WTC11 (cell line): ENCODE measurements at regions not wholly inside any gene's neighbourhood (a gene's known extent, or its start where the extent isn't known, plus 50 kb on each side); places are given as distances from the start of the nearest gene placed in this dataset.

Experiments
- ATAC-seq: fragments of 200-7000 bp; cut with Tn5 transposase; 2 replicates; pipeline ENCODE4 v1.10.0; 2021; ENCODE audit warnings: mild to moderate bottlenecking, moderate library complexity
- CTCF ChIA-PET: fragments of 300-600 bp; sonication (Branson Sonifier 250); formaldehyde crosslinking; loops from one replicate; lab custom pipeline; 2021; ENCODE audit warnings: antibody characterized with exemption; lab: Charles Lee
- POLR2A ChIA-PET: fragments of 350-600 bp; sonication (Branson Sonifier 250); formaldehyde crosslinking; loops from one replicate; lab custom pipeline; 2021; ENCODE audit warnings: antibody characterized with exemption; lab: Charles Lee
- DNase-seq: peaks from one replicate; pipeline ENCODE4 v3.0.0; 2021; ENCODE audit warnings: low spot score
- H3K27ac Mint-ChIP-seq: 2 replicates; pipeline ENCODE4 v1.8.0; 2021; ENCODE audit warnings: mixed read lengths
- H3K27me3 Mint-ChIP-seq: 2 replicates; pipeline ENCODE4 v1.8.0; 2021; ENCODE audit warnings: low read depth, mild to moderate bottlenecking, moderate library complexity, mixed read lengths
- H3K36me3 Mint-ChIP-seq: 2 replicates; pipeline ENCODE4 v1.8.0; 2021; ENCODE audit warnings: mixed read lengths
- H3K4me1 Mint-ChIP-seq: 2 replicates; pipeline ENCODE4 v1.8.0; 2022; ENCODE audit warnings: mixed read lengths
- H3K4me3 Mint-ChIP-seq: 2 replicates; pipeline ENCODE4 v1.8.0; 2021; ENCODE audit warnings: mild to moderate bottlenecking, moderate library complexity, mixed read lengths
- H3K9me3 Mint-ChIP-seq: 2 replicates; pipeline ENCODE4 v1.8.0; 2021; ENCODE audit warnings: mixed read lengths
- ELF4 ChIP-seq: sonication (generic); formaldehyde crosslinking; IDR thresholded peaks from 2 replicates; pipeline ENCODE4 v1.8.1; 2022; ENCODE audit warnings: low read depth, mild to moderate bottlenecking, moderate library complexity, missing genetic modification reagents
- JUN ChIP-seq: sonication (generic); formaldehyde crosslinking; IDR thresholded peaks from 2 replicates; pipeline ENCODE4 v1.8.0; 2023; ENCODE audit warnings: mild to moderate bottlenecking, missing genetic modification reagents
- SMAD4 ChIP-seq: sonication (generic); formaldehyde crosslinking; IDR thresholded peaks from 2 replicates; pipeline ENCODE4 v1.8.0; 2022; ENCODE audit warnings: mild to moderate bottlenecking, missing genetic modification reagents
- SP1 ChIP-seq: sonication (generic); formaldehyde crosslinking; conservative IDR thresholded peaks from 2 replicates; pipeline ENCODE4 v1.8.1; 2022; ENCODE audit warnings: missing genetic modification reagents
- ZNF121 ChIP-seq: sonication (generic); formaldehyde crosslinking; IDR thresholded peaks from 2 replicates; pipeline ENCODE4 v1.8.0; 2023; ENCODE audit warnings: missing genetic modification reagents
- ZNF138 ChIP-seq: sonication (generic); formaldehyde crosslinking; conservative IDR thresholded peaks from 2 replicates; pipeline ENCODE4 v1.8.1; 2022; ENCODE audit warnings: mild to moderate bottlenecking, moderate library complexity, missing genetic modification reagents
- ZNF671 ChIP-seq: fragments of 250-450 bp; sonication (Bioruptor Pico); IDR thresholded peaks from 2 replicates; pipeline ENCODE4 v1.8.0; 2021; ENCODE audit warnings: mild to moderate bottlenecking
- TF ChIP-seq, protein P1 (sequence below): sonication (generic); formaldehyde crosslinking; IDR thresholded peaks from 2 replicates; pipeline ENCODE4 v1.8.1; 2023; ENCODE audit warnings: mild to moderate bottlenecking, missing genetic modification reagents, moderate library complexity
- TF ChIP-seq, protein P2 (sequence below): sonication (generic); formaldehyde crosslinking; IDR thresholded peaks from 2 replicates; pipeline ENCODE4 v1.8.0; 2022; ENCODE audit warnings: missing genetic modification reagents
- TF ChIP-seq, protein P3 (sequence below): fragments of 250-450 bp; sonication (Bioruptor Pico); IDR thresholded peaks from 2 replicates; pipeline ENCODE4 v1.9.0; 2021; ENCODE audit warnings: moderate library complexity, mild to moderate bottlenecking, inconsistent platforms, borderline replicate concordance
- TF ChIP-seq, protein P4 (sequence below): fragments of 250-450 bp; sonication (Bioruptor Pico); IDR thresholded peaks from 2 replicates; pipeline ENCODE4 v1.9.0; 2021; ENCODE audit warnings: mild to moderate bottlenecking
- TF ChIP-seq, protein P5 (sequence below): fragments of 250-450 bp; sonication (Bioruptor Pico); IDR thresholded peaks from 2 replicates; pipeline ENCODE4 v1.9.0; 2021; ENCODE audit warnings: mild to moderate bottlenecking, borderline replicate concordance
- TF ChIP-seq, protein P6 (sequence below): sonication (generic); formaldehyde crosslinking; IDR thresholded peaks from 2 replicates; pipeline ENCODE4 v1.8.1; 2023; ENCODE audit warnings: mild to moderate bottlenecking, missing genetic modification reagents
- TF ChIP-seq, protein P7 (sequence below): sonication (generic); formaldehyde crosslinking; conservative IDR thresholded peaks from 2 replicates; pipeline ENCODE4 v1.8.1; 2023; ENCODE audit warnings: mild to moderate bottlenecking, low read depth, missing genetic modification reagents, moderate library complexity
- TF ChIP-seq, protein P8 (sequence below): sonication (generic); formaldehyde crosslinking; IDR thresholded peaks from 2 replicates; pipeline ENCODE4 v1.8.0; 2023; ENCODE audit warnings: missing genetic modification reagents, mild to moderate bottlenecking, borderline replicate concordance

DNA sequence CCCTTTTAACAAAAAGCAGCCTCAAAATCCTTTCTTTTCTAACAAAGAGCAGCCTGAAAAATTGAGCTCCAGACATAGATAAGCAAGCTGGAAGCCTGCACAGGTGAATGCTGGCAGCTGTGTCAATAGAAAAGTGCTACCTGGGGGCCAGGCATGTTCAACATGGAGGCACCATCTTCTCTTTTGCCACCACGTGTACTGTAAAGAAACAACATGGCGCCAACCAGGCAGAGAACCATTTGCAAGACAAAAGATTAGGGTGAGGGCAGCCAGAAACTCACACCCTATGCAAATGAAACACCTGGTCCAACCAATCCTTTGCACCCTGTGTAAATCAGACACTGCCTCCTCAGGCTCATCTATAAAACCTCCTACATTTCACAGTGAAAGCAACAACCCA is 96.0 kb downstream of the ACTL7B start (continued):
- TF ChIP-seq, protein P1, sequence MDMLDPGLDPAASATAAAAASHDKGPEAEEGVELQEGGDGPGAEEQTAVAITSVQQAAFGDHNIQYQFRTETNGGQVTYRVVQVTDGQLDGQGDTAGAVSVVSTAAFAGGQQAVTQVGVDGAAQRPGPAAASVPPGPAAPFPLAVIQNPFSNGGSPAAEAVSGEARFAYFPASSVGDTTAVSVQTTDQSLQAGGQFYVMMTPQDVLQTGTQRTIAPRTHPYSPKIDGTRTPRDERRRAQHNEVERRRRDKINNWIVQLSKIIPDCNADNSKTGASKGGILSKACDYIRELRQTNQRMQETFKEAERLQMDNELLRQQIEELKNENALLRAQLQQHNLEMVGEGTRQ (CRISPR knock-in tag): no peak
- TF ChIP-seq SP1 (no peak), ZNF121 (CRISPR knock-in tag) (no peak), SMAD4 (no peak), ZNF671 (CRISPR knock-in tag) (no peak), ELF4 (CRISPR knock-in tag) (no peak)
- TF ChIP-seq, protein P2, sequence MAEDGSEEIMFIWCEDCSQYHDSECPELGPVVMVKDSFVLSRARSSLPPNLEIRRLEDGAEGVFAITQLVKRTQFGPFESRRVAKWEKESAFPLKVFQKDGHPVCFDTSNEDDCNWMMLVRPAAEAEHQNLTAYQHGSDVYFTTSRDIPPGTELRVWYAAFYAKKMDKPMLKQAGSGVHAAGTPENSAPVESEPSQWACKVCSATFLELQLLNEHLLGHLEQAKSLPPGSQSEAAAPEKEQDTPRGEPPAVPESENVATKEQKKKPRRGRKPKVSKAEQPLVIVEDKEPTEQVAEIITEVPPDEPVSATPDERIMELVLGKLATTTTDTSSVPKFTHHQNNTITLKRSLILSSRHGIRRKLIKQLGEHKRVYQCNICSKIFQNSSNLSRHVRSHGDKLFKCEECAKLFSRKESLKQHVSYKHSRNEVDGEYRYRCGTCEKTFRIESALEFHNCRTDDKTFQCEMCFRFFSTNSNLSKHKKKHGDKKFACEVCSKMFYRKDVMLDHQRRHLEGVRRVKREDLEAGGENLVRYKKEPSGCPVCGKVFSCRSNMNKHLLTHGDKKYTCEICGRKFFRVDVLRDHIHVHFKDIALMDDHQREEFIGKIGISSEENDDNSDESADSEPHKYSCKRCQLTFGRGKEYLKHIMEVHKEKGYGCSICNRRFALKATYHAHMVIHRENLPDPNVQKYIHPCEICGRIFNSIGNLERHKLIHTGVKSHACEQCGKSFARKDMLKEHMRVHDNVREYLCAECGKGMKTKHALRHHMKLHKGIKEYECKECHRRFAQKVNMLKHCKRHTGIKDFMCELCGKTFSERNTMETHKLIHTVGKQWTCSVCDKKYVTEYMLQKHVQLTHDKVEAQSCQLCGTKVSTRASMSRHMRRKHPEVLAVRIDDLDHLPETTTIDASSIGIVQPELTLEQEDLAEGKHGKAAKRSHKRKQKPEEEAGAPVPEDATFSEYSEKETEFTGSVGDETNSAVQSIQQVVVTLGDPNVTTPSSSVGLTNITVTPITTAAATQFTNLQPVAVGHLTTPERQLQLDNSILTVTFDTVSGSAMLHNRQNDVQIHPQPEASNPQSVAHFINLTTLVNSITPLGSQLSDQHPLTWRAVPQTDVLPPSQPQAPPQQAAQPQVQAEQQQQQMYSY (CRISPR knock-in tag): no peak
- TF ChIP-seq, protein P3, sequence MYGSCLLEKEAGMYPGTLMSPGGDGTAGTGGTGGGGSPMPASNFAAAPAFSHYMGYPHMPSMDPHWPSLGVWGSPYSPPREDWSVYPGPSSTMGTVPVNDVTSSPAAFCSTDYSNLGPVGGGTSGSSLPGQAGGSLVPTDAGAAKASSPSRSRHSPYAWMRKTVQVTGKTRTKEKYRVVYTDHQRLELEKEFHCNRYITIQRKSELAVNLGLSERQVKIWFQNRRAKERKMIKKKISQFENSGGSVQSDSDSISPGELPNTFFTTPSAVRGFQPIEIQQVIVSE (CRISPR knock-in tag): no peak
- TF ChIP-seq, all 79 proteins: peak for 0

DNA sequence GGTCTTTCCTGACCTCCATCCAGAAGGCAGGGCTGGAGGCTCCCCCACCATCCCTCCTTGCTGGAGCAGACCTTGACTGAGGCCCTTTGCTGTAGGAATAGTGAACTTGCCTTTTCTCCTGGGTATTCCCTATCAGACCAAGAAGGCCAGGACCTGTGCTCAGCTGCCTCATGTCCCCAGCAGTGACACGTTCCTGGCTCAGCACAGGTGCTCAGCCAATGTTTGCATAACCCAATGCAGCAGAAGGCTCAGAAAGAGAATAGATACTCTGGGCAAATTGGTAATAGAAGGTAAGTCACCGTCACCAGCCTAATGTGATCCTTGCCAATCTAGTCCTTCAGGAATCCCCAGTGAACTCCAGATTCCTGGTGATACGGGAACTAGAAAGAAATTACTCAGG is 96.4 kb downstream of the ACTL7B start:
- CTCF ChIA-PET: no interaction called here
- Mint-ChIP-seq H3K4me1 (peaks cover 25% of the 10 kb centered on the region), H3K4me3 (no peak overlapping the region), H3K27me3 (no peaks in the 10 kb centered on the region), H3K9me3 (peaks cover 15% of the 10 kb centered on the region), H3K27ac (no peak overlapping the region), H3K36me3 (peaks cover 2% of the 10 kb centered on the region; the same call in 1 of the 2 replicates)
- POLR2A ChIA-PET: no interaction called here
- DNase-seq: no peak
- no peak for ATAC-seq
- TF ChIP-seq, protein P4, sequence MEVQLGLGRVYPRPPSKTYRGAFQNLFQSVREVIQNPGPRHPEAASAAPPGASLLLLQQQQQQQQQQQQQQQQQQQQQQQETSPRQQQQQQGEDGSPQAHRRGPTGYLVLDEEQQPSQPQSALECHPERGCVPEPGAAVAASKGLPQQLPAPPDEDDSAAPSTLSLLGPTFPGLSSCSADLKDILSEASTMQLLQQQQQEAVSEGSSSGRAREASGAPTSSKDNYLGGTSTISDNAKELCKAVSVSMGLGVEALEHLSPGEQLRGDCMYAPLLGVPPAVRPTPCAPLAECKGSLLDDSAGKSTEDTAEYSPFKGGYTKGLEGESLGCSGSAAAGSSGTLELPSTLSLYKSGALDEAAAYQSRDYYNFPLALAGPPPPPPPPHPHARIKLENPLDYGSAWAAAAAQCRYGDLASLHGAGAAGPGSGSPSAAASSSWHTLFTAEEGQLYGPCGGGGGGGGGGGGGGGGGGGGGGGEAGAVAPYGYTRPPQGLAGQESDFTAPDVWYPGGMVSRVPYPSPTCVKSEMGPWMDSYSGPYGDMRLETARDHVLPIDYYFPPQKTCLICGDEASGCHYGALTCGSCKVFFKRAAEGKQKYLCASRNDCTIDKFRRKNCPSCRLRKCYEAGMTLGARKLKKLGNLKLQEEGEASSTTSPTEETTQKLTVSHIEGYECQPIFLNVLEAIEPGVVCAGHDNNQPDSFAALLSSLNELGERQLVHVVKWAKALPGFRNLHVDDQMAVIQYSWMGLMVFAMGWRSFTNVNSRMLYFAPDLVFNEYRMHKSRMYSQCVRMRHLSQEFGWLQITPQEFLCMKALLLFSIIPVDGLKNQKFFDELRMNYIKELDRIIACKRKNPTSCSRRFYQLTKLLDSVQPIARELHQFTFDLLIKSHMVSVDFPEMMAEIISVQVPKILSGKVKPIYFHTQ (CRISPR knock-in tag): no peak
- TF ChIP-seq, protein P5, sequence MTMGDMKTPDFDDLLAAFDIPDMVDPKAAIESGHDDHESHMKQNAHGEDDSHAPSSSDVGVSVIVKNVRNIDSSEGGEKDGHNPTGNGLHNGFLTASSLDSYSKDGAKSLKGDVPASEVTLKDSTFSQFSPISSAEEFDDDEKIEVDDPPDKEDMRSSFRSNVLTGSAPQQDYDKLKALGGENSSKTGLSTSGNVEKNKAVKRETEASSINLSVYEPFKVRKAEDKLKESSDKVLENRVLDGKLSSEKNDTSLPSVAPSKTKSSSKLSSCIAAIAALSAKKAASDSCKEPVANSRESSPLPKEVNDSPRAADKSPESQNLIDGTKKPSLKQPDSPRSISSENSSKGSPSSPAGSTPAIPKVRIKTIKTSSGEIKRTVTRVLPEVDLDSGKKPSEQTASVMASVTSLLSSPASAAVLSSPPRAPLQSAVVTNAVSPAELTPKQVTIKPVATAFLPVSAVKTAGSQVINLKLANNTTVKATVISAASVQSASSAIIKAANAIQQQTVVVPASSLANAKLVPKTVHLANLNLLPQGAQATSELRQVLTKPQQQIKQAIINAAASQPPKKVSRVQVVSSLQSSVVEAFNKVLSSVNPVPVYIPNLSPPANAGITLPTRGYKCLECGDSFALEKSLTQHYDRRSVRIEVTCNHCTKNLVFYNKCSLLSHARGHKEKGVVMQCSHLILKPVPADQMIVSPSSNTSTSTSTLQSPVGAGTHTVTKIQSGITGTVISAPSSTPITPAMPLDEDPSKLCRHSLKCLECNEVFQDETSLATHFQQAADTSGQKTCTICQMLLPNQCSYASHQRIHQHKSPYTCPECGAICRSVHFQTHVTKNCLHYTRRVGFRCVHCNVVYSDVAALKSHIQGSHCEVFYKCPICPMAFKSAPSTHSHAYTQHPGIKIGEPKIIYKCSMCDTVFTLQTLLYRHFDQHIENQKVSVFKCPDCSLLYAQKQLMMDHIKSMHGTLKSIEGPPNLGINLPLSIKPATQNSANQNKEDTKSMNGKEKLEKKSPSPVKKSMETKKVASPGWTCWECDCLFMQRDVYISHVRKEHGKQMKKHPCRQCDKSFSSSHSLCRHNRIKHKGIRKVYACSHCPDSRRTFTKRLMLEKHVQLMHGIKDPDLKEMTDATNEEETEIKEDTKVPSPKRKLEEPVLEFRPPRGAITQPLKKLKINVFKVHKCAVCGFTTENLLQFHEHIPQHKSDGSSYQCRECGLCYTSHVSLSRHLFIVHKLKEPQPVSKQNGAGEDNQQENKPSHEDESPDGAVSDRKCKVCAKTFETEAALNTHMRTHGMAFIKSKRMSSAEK (CRISPR knock-in tag): no peak
- TF ChIP-seq, protein P6, sequence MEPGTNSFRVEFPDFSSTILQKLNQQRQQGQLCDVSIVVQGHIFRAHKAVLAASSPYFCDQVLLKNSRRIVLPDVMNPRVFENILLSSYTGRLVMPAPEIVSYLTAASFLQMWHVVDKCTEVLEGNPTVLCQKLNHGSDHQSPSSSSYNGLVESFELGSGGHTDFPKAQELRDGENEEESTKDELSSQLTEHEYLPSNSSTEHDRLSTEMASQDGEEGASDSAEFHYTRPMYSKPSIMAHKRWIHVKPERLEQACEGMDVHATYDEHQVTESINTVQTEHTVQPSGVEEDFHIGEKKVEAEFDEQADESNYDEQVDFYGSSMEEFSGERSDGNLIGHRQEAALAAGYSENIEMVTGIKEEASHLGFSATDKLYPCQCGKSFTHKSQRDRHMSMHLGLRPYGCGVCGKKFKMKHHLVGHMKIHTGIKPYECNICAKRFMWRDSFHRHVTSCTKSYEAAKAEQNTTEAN (CRISPR knock-in tag): no peak
- TF ChIP-seq, protein P7, sequence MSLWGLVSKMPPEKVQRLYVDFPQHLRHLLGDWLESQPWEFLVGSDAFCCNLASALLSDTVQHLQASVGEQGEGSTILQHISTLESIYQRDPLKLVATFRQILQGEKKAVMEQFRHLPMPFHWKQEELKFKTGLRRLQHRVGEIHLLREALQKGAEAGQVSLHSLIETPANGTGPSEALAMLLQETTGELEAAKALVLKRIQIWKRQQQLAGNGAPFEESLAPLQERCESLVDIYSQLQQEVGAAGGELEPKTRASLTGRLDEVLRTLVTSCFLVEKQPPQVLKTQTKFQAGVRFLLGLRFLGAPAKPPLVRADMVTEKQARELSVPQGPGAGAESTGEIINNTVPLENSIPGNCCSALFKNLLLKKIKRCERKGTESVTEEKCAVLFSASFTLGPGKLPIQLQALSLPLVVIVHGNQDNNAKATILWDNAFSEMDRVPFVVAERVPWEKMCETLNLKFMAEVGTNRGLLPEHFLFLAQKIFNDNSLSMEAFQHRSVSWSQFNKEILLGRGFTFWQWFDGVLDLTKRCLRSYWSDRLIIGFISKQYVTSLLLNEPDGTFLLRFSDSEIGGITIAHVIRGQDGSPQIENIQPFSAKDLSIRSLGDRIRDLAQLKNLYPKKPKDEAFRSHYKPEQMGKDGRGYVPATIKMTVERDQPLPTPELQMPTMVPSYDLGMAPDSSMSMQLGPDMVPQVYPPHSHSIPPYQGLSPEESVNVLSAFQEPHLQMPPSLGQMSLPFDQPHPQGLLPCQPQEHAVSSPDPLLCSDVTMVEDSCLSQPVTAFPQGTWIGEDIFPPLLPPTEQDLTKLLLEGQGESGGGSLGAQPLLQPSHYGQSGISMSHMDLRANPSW (CRISPR knock-in tag): no peak
- TF ChIP-seq ZNF138 (CRISPR knock-in tag): no peak
- no peak for TF ChIP-seq JUN (CRISPR knock-in tag)
- TF ChIP-seq, protein P8, sequence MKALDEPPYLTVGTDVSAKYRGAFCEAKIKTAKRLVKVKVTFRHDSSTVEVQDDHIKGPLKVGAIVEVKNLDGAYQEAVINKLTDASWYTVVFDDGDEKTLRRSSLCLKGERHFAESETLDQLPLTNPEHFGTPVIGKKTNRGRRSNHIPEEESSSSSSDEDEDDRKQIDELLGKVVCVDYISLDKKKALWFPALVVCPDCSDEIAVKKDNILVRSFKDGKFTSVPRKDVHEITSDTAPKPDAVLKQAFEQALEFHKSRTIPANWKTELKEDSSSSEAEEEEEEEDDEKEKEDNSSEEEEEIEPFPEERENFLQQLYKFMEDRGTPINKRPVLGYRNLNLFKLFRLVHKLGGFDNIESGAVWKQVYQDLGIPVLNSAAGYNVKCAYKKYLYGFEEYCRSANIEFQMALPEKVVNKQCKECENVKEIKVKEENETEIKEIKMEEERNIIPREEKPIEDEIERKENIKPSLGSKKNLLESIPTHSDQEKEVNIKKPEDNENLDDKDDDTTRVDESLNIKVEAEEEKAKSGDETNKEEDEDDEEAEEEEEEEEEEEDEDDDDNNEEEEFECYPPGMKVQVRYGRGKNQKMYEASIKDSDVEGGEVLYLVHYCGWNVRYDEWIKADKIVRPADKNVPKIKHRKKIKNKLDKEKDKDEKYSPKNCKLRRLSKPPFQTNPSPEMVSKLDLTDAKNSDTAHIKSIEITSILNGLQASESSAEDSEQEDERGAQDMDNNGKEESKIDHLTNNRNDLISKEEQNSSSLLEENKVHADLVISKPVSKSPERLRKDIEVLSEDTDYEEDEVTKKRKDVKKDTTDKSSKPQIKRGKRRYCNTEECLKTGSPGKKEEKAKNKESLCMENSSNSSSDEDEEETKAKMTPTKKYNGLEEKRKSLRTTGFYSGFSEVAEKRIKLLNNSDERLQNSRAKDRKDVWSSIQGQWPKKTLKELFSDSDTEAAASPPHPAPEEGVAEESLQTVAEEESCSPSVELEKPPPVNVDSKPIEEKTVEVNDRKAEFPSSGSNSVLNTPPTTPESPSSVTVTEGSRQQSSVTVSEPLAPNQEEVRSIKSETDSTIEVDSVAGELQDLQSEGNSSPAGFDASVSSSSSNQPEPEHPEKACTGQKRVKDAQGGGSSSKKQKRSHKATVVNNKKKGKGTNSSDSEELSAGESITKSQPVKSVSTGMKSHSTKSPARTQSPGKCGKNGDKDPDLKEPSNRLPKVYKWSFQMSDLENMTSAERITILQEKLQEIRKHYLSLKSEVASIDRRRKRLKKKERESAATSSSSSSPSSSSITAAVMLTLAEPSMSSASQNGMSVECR: no peak
